Coronary artery (tissue), 2 donors: ENCODE measurements at regions not wholly inside any gene's neighbourhood (a gene's known extent, or its start where the extent isn't known, plus 50 kb on each side); places are given as distances from the start of the nearest gene placed in this dataset.

Source experiments
- DNase-seq: peaks from one replicate; pipeline ENCODE4 v3.0.0-alpha.2; 2017; ENCODE audit warnings: low spot score
- H3K27ac ChIP-seq, 2 donors: fragments of 200-600 bp; sonication (generic); one replicate each; pipeline ENCODE4 v1.5.1; 2016 to 2019
- H3K4me3 ChIP-seq: fragments of 200-600 bp; sonication (generic); 2 replicates; pipeline ENCODE4 v1.5.1; 2016; ENCODE audit warnings: mild to moderate bottlenecking, moderate library complexity
- TF ChIP-seq, protein P1 (sequence below): fragments of 200-600 bp; sonication (generic); IDR thresholded peaks from one replicate; pipeline ENCODE4 v1.5.1; 2019; ENCODE audit warnings: antibody characterized with exemption

DNA sequence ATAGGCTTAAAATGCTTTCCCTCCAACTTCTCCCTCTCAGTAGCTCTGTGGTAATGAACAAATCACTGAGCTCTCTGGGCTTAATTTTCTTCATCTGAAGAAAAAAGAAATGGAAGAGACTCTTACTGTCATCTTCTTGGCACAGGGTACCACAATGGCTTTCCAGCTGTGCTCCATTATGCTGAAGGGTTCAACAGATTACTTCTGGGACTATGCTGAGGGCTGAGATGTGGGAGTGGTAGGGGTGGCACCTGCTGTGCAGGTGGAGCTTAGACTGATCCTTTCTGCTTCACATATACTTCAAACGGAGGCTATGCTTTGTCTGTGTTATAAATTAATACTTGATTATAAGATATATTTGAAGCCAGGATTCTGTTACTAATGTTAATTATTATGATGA lies 840.2 kb upstream of the C9orf72 start:
- H3K27ac ChIP-seq, result no peak overlapping the region
- TF ChIP-seq, protein P1, sequence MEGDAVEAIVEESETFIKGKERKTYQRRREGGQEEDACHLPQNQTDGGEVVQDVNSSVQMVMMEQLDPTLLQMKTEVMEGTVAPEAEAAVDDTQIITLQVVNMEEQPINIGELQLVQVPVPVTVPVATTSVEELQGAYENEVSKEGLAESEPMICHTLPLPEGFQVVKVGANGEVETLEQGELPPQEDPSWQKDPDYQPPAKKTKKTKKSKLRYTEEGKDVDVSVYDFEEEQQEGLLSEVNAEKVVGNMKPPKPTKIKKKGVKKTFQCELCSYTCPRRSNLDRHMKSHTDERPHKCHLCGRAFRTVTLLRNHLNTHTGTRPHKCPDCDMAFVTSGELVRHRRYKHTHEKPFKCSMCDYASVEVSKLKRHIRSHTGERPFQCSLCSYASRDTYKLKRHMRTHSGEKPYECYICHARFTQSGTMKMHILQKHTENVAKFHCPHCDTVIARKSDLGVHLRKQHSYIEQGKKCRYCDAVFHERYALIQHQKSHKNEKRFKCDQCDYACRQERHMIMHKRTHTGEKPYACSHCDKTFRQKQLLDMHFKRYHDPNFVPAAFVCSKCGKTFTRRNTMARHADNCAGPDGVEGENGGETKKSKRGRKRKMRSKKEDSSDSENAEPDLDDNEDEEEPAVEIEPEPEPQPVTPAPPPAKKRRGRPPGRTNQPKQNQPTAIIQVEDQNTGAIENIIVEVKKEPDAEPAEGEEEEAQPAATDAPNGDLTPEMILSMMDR, result no peak
- H3K4me3 ChIP-seq, result no peak overlapping the region
- DNase-seq, result no peak

DNA sequence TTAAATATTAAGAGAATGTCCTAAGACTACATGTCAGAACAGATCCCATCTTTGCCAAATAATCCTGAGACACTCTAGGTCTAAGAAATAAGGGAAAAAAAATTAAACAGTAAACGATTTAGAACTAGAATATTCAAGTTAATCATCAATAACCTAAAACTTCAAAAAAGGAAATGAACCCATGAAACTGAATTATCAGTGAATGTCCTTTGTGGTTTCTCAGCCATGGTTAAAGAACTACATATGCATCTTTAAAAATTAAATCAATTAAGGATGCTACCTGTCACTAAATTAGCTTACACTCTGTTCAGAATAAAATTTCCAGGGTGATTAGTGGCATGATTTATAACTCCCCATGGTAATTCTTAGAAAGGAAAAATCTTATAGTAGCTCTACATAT lies 850.0 kb upstream of the C9orf72 start:
- TF ChIP-seq, protein P1, result no peak
- no peak for DNase-seq
- no peak overlapping the region for H3K4me3 ChIP-seq
- no peak overlapping the region for H3K27ac ChIP-seq

DNA sequence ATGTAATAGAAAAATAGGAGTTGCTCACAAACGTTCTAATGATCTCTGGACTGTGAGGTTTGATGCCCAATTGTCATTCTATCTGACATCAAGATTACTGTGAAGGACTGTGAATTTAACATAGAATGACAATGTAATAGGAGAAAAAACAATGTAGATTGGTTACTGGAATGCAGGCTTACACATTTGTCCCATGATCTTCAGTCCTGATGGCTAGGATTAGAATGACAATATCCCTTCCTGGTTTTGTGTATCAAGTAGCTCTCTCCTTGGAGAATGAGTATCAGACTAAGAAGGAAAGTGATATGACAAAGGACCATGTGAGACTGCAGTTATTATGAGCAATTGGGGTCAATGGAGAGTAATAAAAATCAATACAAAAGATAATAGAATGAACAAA lies 862.2 kb upstream of the C9orf72 start:
- TF ChIP-seq, protein P1, result no peak
- no peak for DNase-seq
- Histone ChIP-seq H3K27ac (no peak overlapping the region), H3K4me3 (no peak overlapping the region)

DNA sequence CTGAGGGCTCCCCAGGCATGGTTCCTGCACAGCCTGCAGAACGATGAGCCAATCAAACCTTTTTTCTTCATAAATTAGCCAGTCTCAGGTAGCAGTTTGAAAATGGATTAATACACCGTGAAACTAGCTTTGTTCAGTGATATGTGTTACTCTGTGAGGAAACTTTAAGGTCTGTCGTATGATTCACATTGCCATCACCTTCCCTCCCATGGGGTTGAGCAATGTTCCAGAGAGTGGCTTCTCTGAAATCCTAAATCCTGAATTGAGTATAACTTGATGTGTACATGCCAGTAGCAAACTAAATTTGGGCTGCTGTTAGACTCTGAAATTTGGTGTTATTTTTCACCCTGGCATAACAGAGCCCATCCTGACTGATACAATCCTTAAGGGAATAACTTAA lies 866.4 kb upstream of the C9orf72 start:
- H3K4me3 ChIP-seq, result no peak overlapping the region
- TF ChIP-seq, protein P1, result no peak
- no peak overlapping the region for H3K27ac ChIP-seq
- no peak for DNase-seq

DNA sequence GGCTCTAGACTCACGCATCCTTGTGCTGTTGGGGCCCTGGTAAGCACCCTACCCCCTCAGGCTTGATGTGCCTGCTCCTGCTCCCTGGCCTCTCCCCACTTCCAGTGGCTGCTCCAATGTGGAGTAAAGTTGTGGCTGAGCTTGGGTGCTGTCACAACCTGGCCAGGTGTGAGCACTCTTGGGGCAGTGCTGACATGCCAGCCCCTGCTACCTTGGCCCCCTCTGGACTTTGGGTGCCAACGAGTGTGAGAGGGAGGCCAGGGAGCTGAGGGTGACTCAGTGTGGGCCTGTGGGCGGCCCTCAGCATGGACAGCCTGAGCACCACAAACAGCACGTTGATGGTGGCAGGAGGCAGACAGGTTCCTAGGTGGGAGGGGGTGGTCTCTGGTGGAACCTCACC lies 870.2 kb upstream of the C9orf72 start:
- Histone ChIP-seq H3K4me3 (no peak overlapping the region), H3K27ac (no peak overlapping the region)
- no peak for DNase-seq
- TF ChIP-seq, protein P1, result no peak

DNA sequence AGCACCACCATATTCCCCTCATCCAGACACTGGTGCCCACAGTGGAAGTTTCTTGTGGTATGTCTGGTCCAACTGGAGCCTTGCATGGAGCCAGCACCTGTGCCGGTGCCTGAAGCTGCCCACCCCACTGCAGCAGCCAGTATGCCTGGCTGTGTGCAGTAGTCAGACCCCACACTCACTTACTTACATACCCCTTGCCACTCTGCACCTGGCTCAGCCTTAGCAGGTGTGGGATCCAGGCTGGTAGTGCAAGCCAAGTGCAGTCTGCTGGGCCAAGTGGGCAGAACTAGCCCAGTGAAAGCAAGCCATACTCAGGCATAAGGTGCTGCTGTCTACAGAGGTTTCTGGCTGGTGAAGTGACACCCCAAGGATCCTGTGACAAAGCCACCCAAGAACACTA lies 871.4 kb upstream of the C9orf72 start:
- no peak for DNase-seq
- no peak overlapping the region for H3K4me3 ChIP-seq
- H3K27ac ChIP-seq, result no peak overlapping the region
- TF ChIP-seq, protein P1, result no peak

DNA sequence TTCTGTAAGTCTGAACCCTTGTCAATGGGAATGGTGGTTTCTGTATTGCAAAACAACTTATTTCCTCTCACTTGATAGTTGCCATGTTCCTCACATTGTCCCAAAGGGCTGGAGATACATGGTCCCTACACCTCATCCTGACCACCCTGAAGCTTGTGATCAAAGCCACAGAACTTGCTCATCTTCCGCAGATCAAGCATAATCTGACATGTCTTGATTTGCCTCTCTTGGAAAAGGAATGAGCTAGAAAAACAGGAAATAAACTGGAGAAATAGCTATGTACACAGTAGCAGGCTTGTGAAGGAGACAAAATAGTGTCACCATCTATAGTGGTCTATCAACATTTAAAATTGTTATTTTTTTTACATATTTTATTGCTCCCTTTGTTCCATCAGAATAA lies 871.9 kb upstream of the C9orf72 start:
- TF ChIP-seq, protein P1, result no peak
- Histone ChIP-seq H3K4me3 (no peak overlapping the region), H3K27ac (no peak overlapping the region)
- DNase-seq, result no peak
